T-helper 2 cell treated with Interferon-gamma antibody and Interleukin-4, amounts not matched to agents 5 μg/mL and 100 μg/mL, for 36 hours (primary cell): ENCODE measurements at regions not wholly inside any gene's neighbourhood (a gene's known extent, or its start where the extent isn't known, plus 50 kb on each side); places are given as distances from the start of the nearest gene placed in this dataset.
"Not testable (repeated sequence)": the region's sequence is repeated elsewhere in the genome, so short reads cannot be mapped to it uniquely, and the experiment has no call there.

Experiments
- DNase-seq: peaks from one replicate; pipeline ENCODE4 v3.0.0; 2021; ENCODE audit warnings: low spot score
- H3K27ac Mint-ChIP-seq: one replicate; pipeline ENCODE4 v1.8.0; 2021; ENCODE audit warnings: mild to moderate bottlenecking, mixed read lengths
- H3K27me3 Mint-ChIP-seq: one replicate; pipeline ENCODE4 v1.8.0; 2021; ENCODE audit warnings: low read depth, mixed read lengths
- H3K36me3 Mint-ChIP-seq: one replicate; pipeline ENCODE4 v1.8.0; 2021; ENCODE audit warnings: low read depth, mixed read lengths
- H3K4me1 Mint-ChIP-seq: one replicate; pipeline ENCODE4 v1.8.0; 2021; ENCODE audit warnings: low read depth, mixed read lengths
- H3K4me3 Mint-ChIP-seq: one replicate; pipeline ENCODE4 v1.8.0; 2022; ENCODE audit warnings: mild to moderate bottlenecking, moderate library complexity, mixed read lengths
- H3K9me3 Mint-ChIP-seq: one replicate; pipeline ENCODE4 v1.8.0; 2021; ENCODE audit warnings: mixed read lengths

DNA sequence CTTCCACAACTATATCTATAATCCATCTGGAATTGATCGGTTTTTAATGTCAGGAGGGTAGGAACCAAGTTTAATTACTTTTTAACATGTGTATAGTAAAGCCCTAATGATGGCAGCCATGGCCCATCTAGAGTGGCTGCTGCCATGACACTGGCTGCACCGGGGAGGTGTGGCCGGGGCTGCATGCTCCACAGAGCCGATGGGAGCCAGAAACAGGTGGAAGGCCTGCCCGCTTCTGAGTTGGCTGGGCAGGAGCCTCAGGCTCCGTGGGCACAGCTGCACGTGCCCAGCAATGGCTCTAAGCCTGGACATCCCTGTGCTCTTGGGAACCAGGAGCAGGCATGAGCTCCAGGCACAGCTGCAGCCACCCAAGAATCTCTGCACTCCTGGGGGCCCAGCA, 73.0 kb downstream of the GBP6 start:
- H3K36me3 Mint-ChIP-seq: peaks cover 2% of the 10 kb centered on the region
- no peaks in the 10 kb centered on the region for H3K4me1 Mint-ChIP-seq
- peaks cover 4% of the 10 kb centered on the region for H3K27me3 Mint-ChIP-seq
- H3K4me3 Mint-ChIP-seq: no peak overlapping the region
- peaks cover 20% of the 10 kb centered on the region for H3K9me3 Mint-ChIP-seq
- no peak overlapping the region for H3K27ac Mint-ChIP-seq
- no peak for DNase-seq

DNA sequence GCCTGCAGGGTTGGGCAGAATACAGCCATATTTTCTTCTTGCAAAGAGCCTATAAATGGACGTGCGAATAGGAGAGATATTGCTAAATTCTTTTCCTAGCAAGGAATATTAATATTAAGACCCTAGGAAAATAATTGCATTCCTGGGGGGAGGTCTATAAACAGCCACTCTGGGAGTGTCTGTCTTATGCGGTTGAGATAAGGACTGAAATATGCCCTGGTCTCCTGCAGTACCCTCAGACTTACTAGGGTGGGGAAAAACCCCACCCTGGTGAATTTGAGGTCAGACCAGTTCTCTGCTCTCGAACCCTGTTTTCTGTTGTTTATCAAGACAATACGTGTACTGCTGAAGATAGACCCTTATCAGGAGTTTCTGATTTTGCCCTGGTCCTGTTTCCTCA, 74.4 kb downstream of the GBP6 start:
- not testable (repeated sequence) for H3K4me1 Mint-ChIP-seq, H3K36me3 Mint-ChIP-seq, H3K27ac Mint-ChIP-seq, H3K4me3 Mint-ChIP-seq, DNase-seq
- peaks cover 16% of the 10 kb centered on the region for H3K27me3 Mint-ChIP-seq
- peaks cover 20% of the 10 kb centered on the region for H3K9me3 Mint-ChIP-seq

DNA sequence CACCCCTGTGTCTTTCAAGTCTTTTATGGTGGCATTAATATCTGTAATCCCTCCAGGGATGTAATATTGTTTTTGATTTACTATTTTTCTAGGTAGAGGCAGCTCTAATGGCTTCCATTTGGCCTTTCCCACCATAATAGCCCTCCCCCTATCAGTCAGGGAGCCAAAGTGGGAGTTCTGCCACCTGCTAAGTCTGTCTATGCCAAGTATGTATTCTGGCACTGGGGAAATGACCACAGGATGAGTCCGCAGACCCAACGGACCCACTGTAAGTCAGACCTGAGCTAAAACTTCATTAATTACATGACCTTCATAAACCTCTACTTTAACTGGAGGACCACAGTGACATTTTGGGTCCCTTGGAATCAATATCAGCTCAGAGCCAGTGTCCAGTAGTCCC, 77.1 kb downstream of the GBP6 start:
- Mint-ChIP-seq H3K9me3 (peaks cover 20% of the 10 kb centered on the region), H3K36me3 (peaks cover 2% of the 10 kb centered on the region), H3K27ac (no peak overlapping the region), H3K27me3 (peaks cover 32% of the 10 kb centered on the region), H3K4me1 (no peaks in the 10 kb centered on the region), H3K4me3 (no peak overlapping the region)
- DNase-seq: no peak

DNA sequence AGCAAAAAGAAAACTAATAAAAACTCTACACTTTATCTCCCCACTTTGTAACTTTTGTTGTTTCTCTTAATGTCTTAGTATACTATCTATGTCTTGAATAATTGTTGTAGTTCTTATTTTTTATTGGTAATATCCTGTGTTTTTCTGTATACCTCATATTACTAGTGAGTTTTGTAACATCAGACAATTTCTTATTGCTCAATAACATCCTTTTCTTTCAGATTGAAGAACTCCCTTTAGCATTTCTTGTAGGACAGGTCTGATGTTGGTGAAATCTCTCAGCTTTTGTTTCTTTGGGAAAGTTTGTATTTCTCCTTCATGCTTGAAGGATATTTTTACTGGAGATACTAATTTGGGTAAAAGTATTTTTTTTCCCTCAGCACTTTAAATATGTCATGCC, 79.8 kb upstream of the LRRC8B start:
- Mint-ChIP-seq H3K36me3 (no peaks in the 10 kb centered on the region), H3K4me3 (no peak overlapping the region), H3K9me3 (peaks cover 6% of the 10 kb centered on the region), H3K27ac (no peak overlapping the region), H3K27me3 (peaks cover 51% of the 10 kb centered on the region), H3K4me1 (no peaks in the 10 kb centered on the region)
- DNase-seq: no peak

DNA sequence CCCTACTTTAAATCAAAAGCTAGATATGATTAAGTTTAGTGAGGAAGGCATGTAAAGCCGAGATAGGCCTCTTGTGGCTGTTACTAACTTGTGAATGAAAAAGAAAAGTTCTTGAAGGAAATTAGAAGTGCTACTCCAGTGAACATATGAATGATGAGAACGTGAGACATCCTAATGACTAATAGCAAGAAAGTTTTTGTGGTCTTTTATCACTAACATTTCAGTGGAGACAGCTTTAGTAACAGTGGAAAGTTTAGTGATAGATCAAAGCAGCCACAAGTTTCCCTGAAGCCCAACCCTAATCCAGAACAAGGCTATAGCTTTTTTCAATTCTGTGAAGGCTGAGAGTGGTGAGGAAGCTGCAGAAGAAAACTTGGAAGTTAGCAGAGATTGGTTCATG, 73.6 kb upstream of the LRRC8B start:
- Mint-ChIP-seq H3K27ac (no peak overlapping the region), H3K36me3 (no peaks in the 10 kb centered on the region), H3K27me3 (peaks cover 48% of the 10 kb centered on the region), H3K9me3 (no peaks in the 10 kb centered on the region), H3K4me1 (peaks cover 16% of the 10 kb centered on the region), H3K4me3 (peak overlapping the region; percentile 57)
- peak; percentile 52 for DNase-seq

DNA sequence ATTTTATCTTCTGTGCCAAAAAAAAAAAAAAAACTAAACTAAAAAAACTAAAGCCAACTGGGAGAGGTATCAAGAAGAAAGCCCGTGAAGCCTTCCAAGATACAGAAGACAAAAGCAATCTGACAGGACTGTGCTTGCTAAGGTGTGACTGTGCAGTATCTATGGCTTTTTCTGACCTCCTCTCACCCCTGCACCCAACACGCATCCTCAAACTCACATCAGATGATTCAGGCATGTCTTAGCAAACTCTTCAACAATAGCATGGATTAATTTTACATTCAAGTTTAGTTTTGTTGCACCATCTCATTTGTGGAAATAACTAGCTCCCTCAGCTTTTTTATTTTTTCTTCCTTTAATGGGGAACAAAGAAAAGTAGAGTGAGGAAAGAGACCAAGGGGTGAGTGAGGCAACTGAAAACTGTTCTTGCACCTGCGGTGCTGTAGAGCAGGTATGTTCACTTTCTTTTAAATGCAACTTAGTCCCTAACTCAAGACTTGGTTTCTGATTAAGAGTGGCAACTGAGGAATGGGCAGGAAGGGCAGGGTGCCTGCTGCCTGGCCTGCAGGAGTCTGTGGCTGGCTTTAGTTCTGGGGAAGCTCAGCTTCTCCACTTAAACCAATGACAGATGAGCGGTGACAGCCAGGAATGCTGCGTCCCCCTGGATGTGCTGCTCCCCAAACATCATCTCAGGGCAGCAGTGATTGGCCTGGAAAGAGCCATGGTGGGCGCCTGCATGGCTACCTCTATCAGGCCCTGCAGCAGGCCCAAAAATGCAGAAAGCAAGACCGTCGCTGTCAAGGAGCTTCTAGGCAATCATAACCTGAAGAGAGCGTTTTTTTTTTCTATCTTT, 71.3 kb upstream of the LRRC8B start:
- H3K27ac Mint-ChIP-seq: no peak overlapping the region
- no peak for DNase-seq
- no peaks in the 10 kb centered on the region for H3K9me3 Mint-ChIP-seq
- peaks cover 52% of the 10 kb centered on the region for H3K27me3 Mint-ChIP-seq
- peaks cover 16% of the 10 kb centered on the region for H3K4me1 Mint-ChIP-seq
- no peak overlapping the region for H3K4me3 Mint-ChIP-seq
- H3K36me3 Mint-ChIP-seq: no peaks in the 10 kb centered on the region

DNA sequence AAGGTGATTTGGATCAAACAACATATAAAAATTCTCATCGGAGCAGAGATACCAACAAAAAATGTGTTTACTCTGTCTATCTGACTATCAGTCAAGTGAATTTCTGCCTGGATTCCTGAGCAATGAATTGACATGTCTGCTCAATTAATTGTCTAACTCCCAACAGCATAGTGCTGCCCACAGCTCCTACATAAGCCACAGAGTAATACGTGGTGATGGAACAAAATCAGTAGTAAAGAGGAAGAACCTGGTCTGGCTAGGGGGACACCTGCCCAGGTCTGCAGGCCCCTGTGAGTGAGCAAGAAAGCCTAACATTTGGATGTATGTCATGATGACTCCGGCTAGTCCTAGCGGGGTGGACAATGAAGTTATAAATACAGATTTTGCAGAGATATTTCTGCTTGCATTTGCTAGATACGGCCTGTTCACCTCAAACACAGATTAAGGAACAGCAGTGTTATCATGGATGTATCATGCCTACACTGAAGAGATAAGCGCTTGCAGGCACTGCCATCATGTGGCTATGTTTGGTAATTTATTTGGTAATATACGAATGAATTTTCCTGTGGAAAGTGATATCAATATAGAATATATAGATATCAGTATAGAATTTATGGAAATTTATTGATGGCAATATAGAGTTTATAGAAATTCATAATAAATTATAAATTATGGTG, 69.6 kb upstream of the LRRC8B start:
- H3K4me1 Mint-ChIP-seq: peaks cover 15% of the 10 kb centered on the region
- H3K4me3 Mint-ChIP-seq: no peak overlapping the region
- H3K9me3 Mint-ChIP-seq: no peaks in the 10 kb centered on the region
- no peak overlapping the region for H3K27ac Mint-ChIP-seq
- H3K36me3 Mint-ChIP-seq: no peaks in the 10 kb centered on the region
- DNase-seq: peak; percentile 39
- peaks cover 53% of the 10 kb centered on the region for H3K27me3 Mint-ChIP-seq

DNA sequence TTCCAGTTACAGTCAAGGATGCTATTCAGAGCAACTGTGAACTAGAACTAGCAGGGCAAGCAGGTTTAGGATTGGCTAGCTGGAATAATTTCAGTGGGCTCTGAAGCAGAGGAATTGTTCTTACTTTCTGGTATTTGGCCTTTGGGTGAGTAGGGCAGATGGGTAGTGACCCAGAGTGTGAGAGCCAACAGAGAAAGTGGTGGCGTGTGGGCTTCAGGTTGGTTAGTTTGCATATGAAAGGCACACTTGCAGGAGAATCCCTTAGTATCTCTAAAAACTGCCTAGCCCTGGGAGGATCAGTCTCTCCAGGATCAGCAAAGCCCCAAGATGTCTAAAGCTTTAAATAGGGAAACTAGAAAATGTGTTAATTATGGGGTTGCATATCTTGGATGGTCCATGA, 67.6 kb upstream of the LRRC8B start:
- Mint-ChIP-seq H3K36me3 (no peaks in the 10 kb centered on the region), H3K4me1 (peaks cover 6% of the 10 kb centered on the region), H3K9me3 (no peaks in the 10 kb centered on the region), H3K4me3 (no peak overlapping the region), H3K27me3 (peaks cover 66% of the 10 kb centered on the region), H3K27ac (no peak overlapping the region)
- DNase-seq: no peak

DNA sequence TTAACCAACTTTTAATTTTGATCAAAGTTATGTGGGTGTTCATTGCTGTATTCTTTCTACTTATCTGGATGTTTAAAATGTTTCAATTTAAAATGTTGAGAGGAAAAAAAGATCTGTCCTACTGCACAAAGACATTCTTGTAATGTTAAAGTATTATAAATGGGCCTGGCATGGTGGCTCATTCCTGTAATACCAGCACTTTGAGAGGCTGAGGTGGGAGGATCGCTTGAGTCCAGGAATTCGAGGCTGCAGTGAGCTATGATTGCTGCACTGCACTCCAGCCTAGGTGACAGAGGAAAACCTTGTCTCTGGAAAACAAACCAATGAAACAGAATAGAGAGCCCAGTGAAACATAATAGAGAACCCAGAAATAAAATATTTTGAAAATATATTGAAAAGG, 65.5 kb upstream of the LRRC8B start:
- Mint-ChIP-seq H3K27ac (no peak overlapping the region), H3K4me1 (peaks cover 14% of the 10 kb centered on the region), H3K9me3 (no peaks in the 10 kb centered on the region), H3K4me3 (no peak overlapping the region), H3K36me3 (no peaks in the 10 kb centered on the region), H3K27me3 (peaks cover 60% of the 10 kb centered on the region)
- no peak for DNase-seq

DNA sequence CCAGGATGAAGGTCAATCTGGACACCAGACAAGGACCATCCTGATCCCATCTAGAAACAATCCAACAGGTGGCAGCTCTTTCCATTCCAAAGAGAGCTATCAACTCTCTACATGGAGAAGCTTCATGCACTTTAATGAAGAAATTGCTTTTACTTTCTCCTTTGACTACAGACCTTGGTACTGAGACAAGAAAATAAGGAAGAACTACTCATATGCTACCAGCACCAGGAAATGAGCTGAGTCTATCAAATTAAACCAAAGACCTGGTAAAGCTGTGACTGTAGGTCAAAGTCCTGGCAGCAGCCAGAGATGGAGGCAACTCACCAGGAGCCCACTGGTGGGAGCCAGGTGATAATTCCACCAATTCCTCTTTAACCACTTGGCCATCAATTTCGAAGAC, 64.3 kb upstream of the LRRC8B start:
- Mint-ChIP-seq H3K36me3 (no peaks in the 10 kb centered on the region), H3K27me3 (peaks cover 70% of the 10 kb centered on the region), H3K4me1 (peaks cover 25% of the 10 kb centered on the region), H3K4me3 (no peak overlapping the region), H3K27ac (no peak overlapping the region), H3K9me3 (no peaks in the 10 kb centered on the region)
- no peak for DNase-seq

DNA sequence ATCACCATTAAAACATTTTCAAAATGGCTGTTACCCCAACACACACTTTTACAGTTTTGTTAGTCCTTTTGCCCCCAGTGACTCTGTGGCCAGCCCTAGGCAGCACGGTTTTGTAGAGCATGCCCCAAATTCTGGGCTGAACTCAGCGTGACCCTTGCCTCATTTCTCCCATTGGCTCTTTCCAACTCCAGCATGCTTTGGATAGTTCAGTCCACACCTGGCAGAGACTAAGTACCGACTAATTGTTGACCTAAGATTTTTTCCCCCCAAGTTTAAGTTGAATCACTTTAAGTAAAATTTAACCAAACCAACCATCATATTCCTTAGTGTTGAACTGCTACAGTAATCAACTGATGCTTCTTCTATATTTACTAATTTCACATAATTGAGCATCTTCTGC, 62.4 kb upstream of the LRRC8B start:
- Mint-ChIP-seq H3K36me3 (no peaks in the 10 kb centered on the region), H3K4me3 (no peak overlapping the region), H3K27me3 (peaks cover 76% of the 10 kb centered on the region), H3K4me1 (peaks cover 32% of the 10 kb centered on the region), H3K9me3 (no peaks in the 10 kb centered on the region), H3K27ac (no peak overlapping the region)
- no peak for DNase-seq

DNA sequence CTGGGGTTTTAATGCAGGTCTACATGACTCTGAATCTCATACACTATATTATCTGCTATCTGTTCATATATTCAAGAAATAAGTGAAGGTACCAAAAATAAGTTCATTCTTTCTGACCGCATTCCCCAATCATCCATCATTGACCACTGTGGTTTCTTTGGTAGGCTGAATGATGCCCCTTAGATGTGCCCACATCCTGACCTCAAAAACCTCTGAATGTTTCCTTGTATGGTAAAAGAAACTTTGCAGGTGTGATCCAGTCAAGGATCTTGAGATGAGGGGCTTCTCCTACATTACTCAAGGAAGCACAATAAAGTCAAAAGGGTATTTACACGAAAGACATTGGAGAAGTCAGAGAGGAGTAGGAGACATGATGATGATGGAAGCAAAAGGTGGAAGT, 60.6 kb upstream of the LRRC8B start:
- H3K4me1 Mint-ChIP-seq: peaks cover 32% of the 10 kb centered on the region
- no peaks in the 10 kb centered on the region for H3K9me3 Mint-ChIP-seq
- H3K36me3 Mint-ChIP-seq: no peaks in the 10 kb centered on the region
- H3K4me3 Mint-ChIP-seq: no peak overlapping the region
- peak; percentile 35 for DNase-seq
- H3K27ac Mint-ChIP-seq: no peak overlapping the region
- H3K27me3 Mint-ChIP-seq: peaks cover 75% of the 10 kb centered on the region

DNA sequence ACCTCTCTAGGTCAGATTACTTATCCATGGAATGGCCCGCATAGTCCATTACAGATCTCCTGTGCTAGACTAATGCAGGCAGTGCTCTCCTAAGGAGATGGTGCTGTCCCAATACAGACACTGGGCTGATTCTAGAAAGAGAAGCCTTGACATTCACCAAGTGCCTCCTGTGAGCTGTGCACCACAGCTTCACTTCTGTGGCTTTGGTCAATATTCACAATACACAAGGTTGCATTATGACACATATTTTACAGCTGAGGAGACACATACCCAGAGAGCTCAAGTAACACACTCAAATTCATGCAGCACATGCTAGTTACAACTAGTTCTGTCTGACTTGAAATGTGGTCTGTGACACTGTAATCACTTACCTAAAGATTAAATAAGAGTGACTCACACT, 59.4 kb upstream of the LRRC8B start:
- Mint-ChIP-seq H3K36me3 (no peaks in the 10 kb centered on the region), H3K27me3 (peaks cover 76% of the 10 kb centered on the region), H3K4me1 (peaks cover 30% of the 10 kb centered on the region), H3K27ac (no peak overlapping the region), H3K9me3 (no peaks in the 10 kb centered on the region), H3K4me3 (no peak overlapping the region)
- DNase-seq: peak; percentile 53

DNA sequence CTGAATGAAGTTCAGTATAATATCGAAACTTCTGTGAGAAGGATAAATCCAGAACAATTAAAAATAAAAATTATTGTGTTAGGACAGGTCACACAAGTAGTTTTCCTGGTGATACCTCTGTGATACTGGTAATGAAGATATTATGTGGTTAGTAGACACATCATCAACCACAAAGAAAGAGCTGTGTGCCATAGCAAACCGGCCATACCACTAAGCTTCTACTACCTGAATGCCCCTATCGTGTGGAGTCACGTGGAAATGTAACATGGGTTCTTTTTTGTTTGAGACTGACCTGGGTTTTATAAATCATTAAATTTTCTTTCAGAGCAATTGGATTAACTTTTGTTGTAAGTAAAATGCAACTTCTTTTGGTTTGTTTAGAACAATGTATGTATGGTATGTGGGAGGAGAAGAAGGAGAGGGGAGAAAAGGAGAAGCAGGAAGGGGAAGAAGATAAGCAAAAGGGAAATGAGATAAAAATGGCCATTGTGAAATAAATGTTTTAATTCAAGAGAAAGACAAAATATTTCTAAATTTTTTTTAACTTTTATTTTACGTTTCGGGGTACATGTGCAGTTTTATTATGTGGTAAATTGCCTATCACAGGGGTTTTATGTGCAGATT, 58.2 kb upstream of the LRRC8B start:
- DNase-seq: no peak
- H3K27me3 Mint-ChIP-seq: peaks cover 72% of the 10 kb centered on the region
- H3K4me1 Mint-ChIP-seq: peaks cover 27% of the 10 kb centered on the region
- H3K36me3 Mint-ChIP-seq: no peaks in the 10 kb centered on the region
- H3K4me3 Mint-ChIP-seq: no peak overlapping the region
- no peaks in the 10 kb centered on the region for H3K9me3 Mint-ChIP-seq
- no peak overlapping the region for H3K27ac Mint-ChIP-seq
